Central memory CD8-positive, alpha-beta T cell (primary cell): ENCODE measurements at regions not wholly inside any gene's neighbourhood (a gene's known extent, or its start where the extent isn't known, plus 50 kb on each side); places are given as distances from the start of the nearest gene placed in this dataset.
A peak's percentile ranks its signal among the peaks of the same experiment; 100 is the strongest.

ENCODE experiments used
- ATAC-seq: fragments of 150-1000 bp; cut with Tn5 transposase; replicated peaks from 2 replicates; pipeline ENCODE4 v1.10.0; 2022; ENCODE audit warnings: mild to moderate bottlenecking, moderate FRiP score, moderate number of reproducible peaks; ENCODE audit not compliant: poor library complexity, severe bottlenecking; ENCODE audit errors: extremely low read depth
- DNase-seq, 2 donors: peaks; one replicate each; pipeline ENCODE4 v3.0.0; 2021; ENCODE audit warnings: low spot score in 2 of 2
- H3K27ac Mint-ChIP-seq: one replicate; pipeline ENCODE4 v1.8.0; 2022; ENCODE audit warnings: low read depth, mild to moderate bottlenecking, moderate library complexity, mixed read lengths
- H3K27me3 Mint-ChIP-seq: one replicate; pipeline ENCODE4 v1.8.0; 2022; ENCODE audit warnings: mixed read lengths
- H3K36me3 Mint-ChIP-seq: one replicate; pipeline ENCODE4 v1.8.0; 2022; ENCODE audit warnings: mild to moderate bottlenecking, moderate library complexity, mixed read lengths; ENCODE audit not compliant: insufficient read depth
- H3K4me1 Mint-ChIP-seq: one replicate; pipeline ENCODE4 v1.8.0; 2022; ENCODE audit warnings: mixed read lengths
- H3K4me3 Mint-ChIP-seq: one replicate; pipeline ENCODE4 v1.8.0; 2022; ENCODE audit warnings: mild to moderate bottlenecking, moderate library complexity, mixed read lengths
- H3K9me3 Mint-ChIP-seq: one replicate; pipeline ENCODE4 v1.8.0; 2022; ENCODE audit warnings: mixed read lengths

DNA sequence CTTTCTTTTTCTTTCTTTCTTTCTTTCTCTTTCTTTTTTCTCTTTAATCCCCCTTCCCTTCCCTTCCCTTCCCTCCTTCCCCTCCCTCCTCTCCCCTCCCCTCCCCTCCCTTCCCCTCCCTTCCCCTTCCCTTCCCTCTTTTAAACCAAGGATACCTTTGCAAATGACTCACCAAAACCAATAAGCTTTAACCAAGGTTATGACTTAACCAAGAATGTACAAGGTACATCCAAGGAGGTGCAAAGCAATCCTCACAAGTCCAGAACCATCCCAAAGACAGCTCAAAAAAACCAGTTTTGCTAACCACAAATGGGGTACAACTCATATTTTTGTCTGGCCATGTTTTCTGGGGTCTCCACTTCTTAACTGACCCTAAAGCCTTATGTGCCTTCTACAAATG lies 174.7 kb upstream of the PPP1R2C start:
- ATAC-seq (no peak), DNase-seq (no peak)
- Mint-ChIP-seq H3K36me3 (no peaks in the 10 kb centered on the region), H3K27me3 (no peaks in the 10 kb centered on the region), H3K4me3 (no peak overlapping the region), H3K9me3 (no peaks in the 10 kb centered on the region), H3K4me1 (peaks cover 27% of the 10 kb centered on the region), H3K27ac (no peak overlapping the region)

DNA sequence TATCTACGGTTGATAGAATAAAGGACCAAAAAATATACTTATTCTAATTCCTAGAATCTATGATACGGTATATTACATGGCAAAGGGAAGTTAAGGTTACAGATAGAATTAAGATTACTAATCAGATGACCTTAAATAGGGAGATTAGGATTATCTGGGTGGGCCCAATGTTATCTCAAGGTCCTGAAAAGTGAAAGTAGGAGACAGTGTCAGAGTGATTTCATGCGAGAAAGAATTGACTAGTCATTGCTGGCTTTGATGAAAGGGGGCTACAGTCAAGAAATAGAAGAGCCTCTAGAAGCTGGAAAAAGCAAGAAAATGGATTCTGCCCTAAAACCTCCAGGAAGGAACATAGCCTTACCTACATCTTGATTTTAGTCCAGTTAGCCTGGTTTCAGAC lies 176.9 kb upstream of the PPP1R2C start:
- no peaks in the 10 kb centered on the region for H3K27me3 Mint-ChIP-seq
- ATAC-seq (no peak), DNase-seq (no peak)
- H3K36me3 Mint-ChIP-seq = no peaks in the 10 kb centered on the region
- H3K27ac Mint-ChIP-seq = peak overlapping the region; percentile 30
- H3K9me3 Mint-ChIP-seq = no peaks in the 10 kb centered on the region
- no peak overlapping the region for H3K4me3 Mint-ChIP-seq
- H3K4me1 Mint-ChIP-seq = peaks cover 11% of the 10 kb centered on the region

DNA sequence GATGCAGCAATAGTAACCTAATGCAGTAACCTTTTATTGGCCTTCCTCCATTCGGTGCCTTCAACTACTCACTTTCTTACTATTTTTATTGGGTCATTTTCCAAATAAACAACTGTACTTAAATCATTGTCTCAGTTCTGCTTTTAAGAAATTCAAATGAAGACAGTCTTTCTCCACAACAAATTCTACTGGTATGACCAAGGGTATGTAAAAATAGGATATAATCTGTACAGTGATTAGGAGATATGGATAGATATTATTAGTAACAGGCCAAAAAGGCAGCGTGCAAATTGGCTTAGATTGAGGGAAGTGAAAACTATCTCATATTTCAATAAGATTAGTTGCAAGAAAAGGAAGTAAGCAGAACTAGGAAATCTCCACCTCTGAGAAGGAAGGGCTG lies 177.4 kb upstream of the PPP1R2C start:
- Mint-ChIP-seq H3K9me3 (no peaks in the 10 kb centered on the region), H3K36me3 (no peaks in the 10 kb centered on the region), H3K4me1 (peaks cover 11% of the 10 kb centered on the region), H3K4me3 (peak overlapping the region; percentile 32), H3K27ac (peak overlapping the region; percentile 30), H3K27me3 (no peaks in the 10 kb centered on the region)
- DNase-seq (no peak), ATAC-seq (no peak)

DNA sequence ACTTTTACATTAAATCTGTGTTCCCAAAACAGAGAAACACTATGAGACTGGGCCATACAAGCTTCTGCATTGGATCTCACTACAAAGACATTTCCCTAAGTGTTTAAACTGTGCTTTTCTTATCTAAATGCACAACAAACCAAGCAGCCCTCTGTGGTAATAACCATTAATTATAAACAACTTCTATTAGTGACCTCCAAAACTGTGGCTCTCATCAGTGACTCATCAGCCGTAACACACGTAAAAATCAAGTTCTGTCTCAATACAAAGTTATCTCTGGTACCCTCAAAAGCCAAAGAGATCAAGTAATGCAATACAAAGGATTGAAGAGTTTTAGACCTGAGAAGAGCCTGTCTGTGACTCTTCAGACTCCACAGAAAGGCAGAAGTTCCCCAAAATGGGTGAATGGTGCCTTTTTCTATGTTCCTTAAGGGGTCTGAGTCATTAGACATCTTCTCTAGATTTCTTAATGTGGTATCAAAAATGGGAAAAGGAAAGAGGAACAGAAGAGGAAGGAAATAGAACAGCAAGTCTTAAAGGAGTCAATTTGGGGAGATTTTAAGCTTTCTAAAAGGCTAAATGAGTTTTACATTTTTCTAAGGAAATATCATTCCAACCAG lies 189.8 kb upstream of the PPP1R2C start:
- H3K9me3 Mint-ChIP-seq = no peaks in the 10 kb centered on the region
- no peak for ATAC-seq
- H3K27me3 Mint-ChIP-seq = no peaks in the 10 kb centered on the region
- peaks cover 5% of the 10 kb centered on the region for H3K4me1 Mint-ChIP-seq
- no peak overlapping the region for H3K4me3 Mint-ChIP-seq
- peak overlapping the region; percentile 50 for H3K27ac Mint-ChIP-seq
- H3K36me3 Mint-ChIP-seq = no peaks in the 10 kb centered on the region
- no peak for DNase-seq

DNA sequence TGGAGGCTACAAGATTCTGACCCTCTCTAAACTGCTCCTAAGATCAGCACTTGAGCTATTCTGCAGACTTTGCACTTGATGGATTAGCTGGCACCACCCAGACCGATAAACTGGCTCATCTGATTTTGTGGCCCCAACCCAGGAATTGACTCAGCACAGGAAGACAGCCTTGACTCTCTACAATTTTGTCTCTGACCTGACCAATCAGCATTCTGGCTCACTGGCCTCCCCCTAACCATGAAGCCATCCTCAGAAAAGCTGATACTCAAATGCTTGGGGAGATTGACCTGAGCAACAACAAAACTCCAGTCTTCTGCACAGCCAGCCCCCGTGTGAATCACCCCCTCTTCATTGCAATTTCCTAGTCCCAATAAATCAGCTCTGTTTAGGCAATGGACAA lies 195.4 kb upstream of the PPP1R2C start:
- Mint-ChIP-seq H3K27ac (no peak overlapping the region), H3K4me1 (no peaks in the 10 kb centered on the region)

DNA sequence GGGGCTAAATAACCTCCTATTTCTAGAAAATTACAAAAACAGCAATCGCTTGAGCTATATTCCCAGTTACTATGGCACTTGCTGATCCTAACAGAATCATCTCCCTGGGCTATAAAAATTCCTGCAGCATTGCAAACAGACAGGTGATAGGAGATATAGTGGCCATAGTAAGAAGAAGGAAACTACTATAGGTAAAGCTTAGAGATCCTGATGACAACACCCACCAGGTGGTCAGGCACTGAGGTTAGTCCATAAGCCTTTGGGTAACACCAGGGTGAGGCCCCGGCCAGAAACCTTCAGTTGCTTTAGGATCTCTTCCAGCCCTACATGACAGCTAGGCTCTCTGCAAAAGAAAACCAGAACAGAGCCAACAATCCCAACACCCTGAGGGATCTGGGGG lies 197.9 kb upstream of the PPP1R2C start:
- no peaks in the 10 kb centered on the region for H3K27me3 Mint-ChIP-seq
- no peaks in the 10 kb centered on the region for H3K4me1 Mint-ChIP-seq
- no peaks in the 10 kb centered on the region for H3K36me3 Mint-ChIP-seq
- no peak overlapping the region for H3K27ac Mint-ChIP-seq
- ATAC-seq (no peak), DNase-seq (no peak)
- no peak overlapping the region for H3K4me3 Mint-ChIP-seq
- H3K9me3 Mint-ChIP-seq = no peaks in the 10 kb centered on the region

More for the DNA sequence above, 195.4 kb upstream of the PPP1R2C start:
- no peak overlapping the region for H3K4me3 Mint-ChIP-seq
- no peaks in the 10 kb centered on the region for H3K9me3 Mint-ChIP-seq
- no peaks in the 10 kb centered on the region for H3K36me3 Mint-ChIP-seq
- DNase-seq (no peak), ATAC-seq (no peak)
- no peaks in the 10 kb centered on the region for H3K27me3 Mint-ChIP-seq

DNA sequence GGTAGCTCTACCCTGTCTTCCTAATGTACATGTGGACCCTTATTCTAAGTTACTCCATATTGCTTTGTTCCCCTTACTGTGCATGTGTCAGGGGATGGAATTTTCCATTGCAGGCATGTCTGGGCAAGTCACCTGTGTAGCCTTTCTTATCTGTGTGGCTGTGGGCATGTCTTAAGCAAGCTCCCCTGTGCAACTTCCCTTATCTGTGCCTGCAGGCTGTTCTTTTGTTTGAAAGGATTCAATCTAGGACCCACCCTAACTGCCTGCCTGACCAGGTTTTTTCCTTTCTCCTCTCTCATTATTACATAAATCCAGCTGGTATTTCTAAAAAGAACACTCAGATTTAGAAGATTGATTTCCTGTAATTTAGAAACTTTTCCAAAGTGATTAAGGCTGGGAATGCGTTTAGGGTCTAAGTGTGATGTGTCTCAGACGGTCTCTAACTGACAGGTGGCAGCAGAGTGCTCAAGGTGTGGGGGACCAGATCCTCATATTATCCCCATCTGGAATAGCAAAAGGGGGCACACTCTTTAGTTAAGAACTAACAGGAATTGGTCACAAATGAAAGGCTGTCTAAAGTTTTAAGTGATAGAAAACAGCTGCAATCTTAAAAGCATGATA lies 198.9 kb upstream of the PPP1R2C start:
- Mint-ChIP-seq H3K36me3 (no peaks in the 10 kb centered on the region), H3K27ac (no peak overlapping the region), H3K9me3 (no peaks in the 10 kb centered on the region), H3K27me3 (no peaks in the 10 kb centered on the region), H3K4me3 (no peak overlapping the region), H3K4me1 (no peaks in the 10 kb centered on the region)
- no peak for ATAC-seq
- no peak for DNase-seq

DNA sequence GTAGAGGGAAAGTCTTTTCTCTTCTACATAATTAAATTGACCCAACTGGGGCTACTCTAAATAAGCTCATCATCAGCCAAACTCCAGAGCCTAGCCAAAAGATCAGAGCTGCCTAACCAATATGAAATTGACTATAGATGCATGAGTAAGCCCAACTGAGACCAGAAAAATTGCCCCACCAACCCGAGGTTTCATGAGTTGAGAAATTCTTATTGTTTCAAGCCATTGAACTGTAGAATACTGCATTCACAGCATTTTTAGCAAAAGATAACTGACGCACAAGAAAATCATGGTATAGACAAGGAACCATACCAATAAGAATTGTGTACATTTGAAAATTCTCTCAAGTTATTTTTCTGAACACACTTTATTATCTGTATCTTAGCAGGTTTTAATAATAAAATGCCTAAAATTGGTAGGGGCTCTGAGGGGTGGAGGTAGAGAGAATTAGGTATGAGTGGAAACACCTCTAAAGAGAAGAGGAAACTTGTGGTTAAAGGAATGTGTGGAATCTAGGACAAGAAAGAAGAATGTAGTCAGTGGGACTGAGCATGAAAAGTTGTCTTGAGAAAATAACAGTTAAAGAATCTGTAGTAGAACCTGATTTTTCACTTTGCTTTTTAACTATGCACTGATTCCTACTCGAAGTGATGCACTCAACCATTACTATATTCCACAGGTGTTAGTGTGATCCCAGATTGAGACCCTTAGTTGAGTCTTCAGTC lies 200.9 kb upstream of the PPP1R2C start:
- H3K9me3 Mint-ChIP-seq = no peaks in the 10 kb centered on the region
- H3K27ac Mint-ChIP-seq = no peak overlapping the region
- DNase-seq (no peak), ATAC-seq (no peak)
- H3K27me3 Mint-ChIP-seq = no peaks in the 10 kb centered on the region
- no peaks in the 10 kb centered on the region for H3K36me3 Mint-ChIP-seq
- H3K4me1 Mint-ChIP-seq = no peaks in the 10 kb centered on the region
- H3K4me3 Mint-ChIP-seq = no peak overlapping the region

DNA sequence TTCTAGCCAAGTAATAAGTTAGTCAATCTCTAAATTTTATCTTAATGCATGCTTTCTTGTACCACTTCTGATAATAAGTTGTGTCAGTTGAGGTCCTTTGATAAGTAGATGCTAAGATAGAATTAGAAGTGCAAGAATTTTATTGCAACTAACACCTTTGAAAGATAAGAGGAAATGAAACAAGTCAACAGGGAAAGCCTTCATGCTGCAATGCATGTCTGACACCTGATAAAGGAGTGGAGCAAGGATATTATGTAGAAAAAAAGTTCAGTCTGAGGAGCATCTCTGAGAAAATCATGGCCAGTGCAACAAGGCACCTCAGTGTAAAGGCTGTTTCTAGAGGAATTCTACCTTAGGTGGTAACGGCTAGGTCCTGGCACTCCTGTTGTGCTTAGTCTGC lies 210.7 kb upstream of the PPP1R2C start:
- peaks cover 4% of the 10 kb centered on the region for H3K4me1 Mint-ChIP-seq
- no peaks in the 10 kb centered on the region for H3K27me3 Mint-ChIP-seq
- H3K9me3 Mint-ChIP-seq = no peaks in the 10 kb centered on the region
- no peaks in the 10 kb centered on the region for H3K36me3 Mint-ChIP-seq
- DNase-seq (no peak), ATAC-seq (no peak)
- H3K27ac Mint-ChIP-seq = no peak overlapping the region
- H3K4me3 Mint-ChIP-seq = no peak overlapping the region

DNA sequence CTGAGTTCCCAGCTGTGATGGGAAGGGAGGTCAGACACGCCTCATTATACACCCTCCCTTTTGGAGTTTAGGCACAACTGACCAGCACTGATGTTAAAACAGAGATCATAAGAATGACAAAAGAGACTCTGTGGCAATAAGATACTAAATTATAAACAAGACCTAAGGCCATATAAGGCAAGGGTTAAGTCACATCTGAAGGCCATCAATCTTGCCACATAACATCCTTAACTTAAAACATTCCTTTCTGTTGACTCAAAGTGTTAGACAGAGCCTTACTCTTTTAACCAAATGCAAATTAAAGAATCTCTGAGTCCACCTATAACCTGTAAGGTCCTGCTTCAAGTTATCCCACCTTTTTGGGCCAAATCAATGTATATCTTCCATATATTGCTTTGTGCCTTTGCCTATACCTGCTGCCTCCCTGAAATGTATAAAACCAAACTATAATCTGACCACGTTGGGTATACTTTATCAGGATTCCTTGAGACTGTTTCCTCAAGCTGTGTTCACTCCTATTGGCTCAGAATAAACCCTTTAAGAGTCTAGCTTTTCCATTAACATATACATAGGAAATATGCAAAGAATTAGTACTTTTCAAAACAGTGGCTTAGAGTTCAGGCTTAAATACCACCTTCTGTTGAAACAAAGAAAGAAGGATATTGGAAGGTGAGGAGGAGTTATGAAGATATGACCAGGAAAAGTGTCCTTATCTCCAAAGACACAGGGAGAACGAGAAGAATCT lies 214.4 kb upstream of the PPP1R2C start:
- Mint-ChIP-seq H3K4me1 (peaks cover 4% of the 10 kb centered on the region), H3K9me3 (no peaks in the 10 kb centered on the region), H3K27ac (no peak overlapping the region), H3K4me3 (no peak overlapping the region), H3K36me3 (no peaks in the 10 kb centered on the region), H3K27me3 (no peaks in the 10 kb centered on the region)
- ATAC-seq = no peak
- DNase-seq = no peak

DNA sequence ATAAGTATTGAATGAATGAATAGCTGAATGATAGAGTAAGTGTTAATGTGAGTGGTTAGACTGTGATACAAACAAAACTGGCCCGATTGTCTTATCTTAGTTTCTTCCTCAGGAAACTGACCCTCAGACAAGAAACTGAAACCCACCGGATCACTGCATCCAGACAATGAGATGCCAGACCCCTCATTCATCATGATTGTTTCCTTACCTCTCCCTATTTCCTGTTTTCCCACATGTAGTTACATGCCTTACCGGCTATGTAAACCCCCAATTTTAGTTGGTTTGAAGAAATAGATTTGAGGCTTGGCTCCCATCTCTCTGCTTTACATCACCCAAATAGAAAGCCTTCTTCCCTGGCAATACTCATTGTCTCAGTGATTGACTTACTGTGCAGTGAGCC lies 218.9 kb upstream of the PPP1R2C start:
- no peak overlapping the region for H3K4me3 Mint-ChIP-seq
- ATAC-seq (no peak), DNase-seq (no peak)
- no peaks in the 10 kb centered on the region for H3K27me3 Mint-ChIP-seq
- no peak overlapping the region for H3K27ac Mint-ChIP-seq
- no peaks in the 10 kb centered on the region for H3K4me1 Mint-ChIP-seq
- H3K36me3 Mint-ChIP-seq = no peaks in the 10 kb centered on the region
- no peaks in the 10 kb centered on the region for H3K9me3 Mint-ChIP-seq

DNA sequence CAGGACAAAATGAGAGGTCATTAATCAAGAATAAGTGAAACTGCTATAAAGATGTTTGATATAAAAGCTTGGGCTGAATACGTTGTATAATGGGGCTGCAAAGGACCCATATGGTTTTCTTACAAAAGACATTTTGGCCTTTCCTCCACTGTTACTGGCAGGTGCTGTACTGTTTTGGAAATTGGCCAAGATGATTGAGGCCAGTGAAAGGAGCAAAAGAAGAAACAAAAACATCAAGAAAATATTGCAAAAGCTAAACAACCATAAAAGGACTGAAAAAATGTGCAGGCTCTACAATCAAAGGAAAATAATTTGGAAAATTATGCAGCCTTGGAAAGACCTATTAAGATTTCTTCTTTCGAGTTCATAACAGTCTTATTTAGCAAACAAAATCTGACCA lies 222.2 kb upstream of the PPP1R2C start:
- H3K27ac Mint-ChIP-seq = no peak overlapping the region
- H3K4me3 Mint-ChIP-seq = no peak overlapping the region
- H3K9me3 Mint-ChIP-seq = no peaks in the 10 kb centered on the region
- no peaks in the 10 kb centered on the region for H3K4me1 Mint-ChIP-seq
- no peaks in the 10 kb centered on the region for H3K36me3 Mint-ChIP-seq
- ATAC-seq = no peak
- no peaks in the 10 kb centered on the region for H3K27me3 Mint-ChIP-seq
- no peak for DNase-seq
